H9 (cell line): ENCODE measurements at regions not wholly inside any gene's neighbourhood (a gene's known extent, or its start where the extent isn't known, plus 50 kb on each side); places are given as distances from the start of the nearest gene placed in this dataset.

Experiments used
- DNase-seq: peaks from one replicate; pipeline ENCODE4 v3.0.0-alpha.2; 2017
- H2AFZ ChIP-seq: one replicate; pipeline ENCODE4 v1.6.1; 2013; ENCODE audit warnings: mild to moderate bottlenecking, low read length, control low read depth, moderate library complexity
- H2AK5ac ChIP-seq: 2 replicates; pipeline ENCODE4 v1.6.1; 2013; ENCODE audit warnings: low read length, control low read depth, mixed read lengths; ENCODE audit not compliant: insufficient read length
- H2BK120ac ChIP-seq: one replicate; pipeline ENCODE4 v1.6.1; 2013; ENCODE audit warnings: low read depth, mild to moderate bottlenecking, low read length, control low read depth, inconsistent platforms; ENCODE audit not compliant: poor library complexity, severe bottlenecking
- H2BK12ac ChIP-seq: 2 replicates; pipeline ENCODE4 v1.6.1; 2013; ENCODE audit warnings: low read length, control low read depth, mixed read lengths, low read depth; ENCODE audit not compliant: insufficient read length
- H2BK15ac ChIP-seq: 2 replicates; pipeline ENCODE4 v1.6.1; 2013; ENCODE audit warnings: low read depth, low read length, control low read depth
- H2BK20ac ChIP-seq: one replicate; pipeline ENCODE4 v1.6.1; 2013; ENCODE audit warnings: low read depth, mild to moderate bottlenecking, low read length, control low read depth, inconsistent platforms; ENCODE audit not compliant: poor library complexity, severe bottlenecking
- H2BK5ac ChIP-seq: 2 replicates; pipeline ENCODE4 v1.6.1; 2013; ENCODE audit warnings: low read length, control low read depth, mixed read lengths; ENCODE audit not compliant: insufficient read length
- H3K14ac ChIP-seq: 2 replicates; pipeline ENCODE4 v1.6.1; 2013; ENCODE audit warnings: low read length, control low read depth; ENCODE audit not compliant: insufficient read depth
- H3K18ac ChIP-seq: 2 replicates; pipeline ENCODE4 v1.6.1; 2013; ENCODE audit warnings: low read depth, mild to moderate bottlenecking, mixed read lengths, low read length, control low read depth; ENCODE audit not compliant: insufficient read length
- H3K23ac ChIP-seq: 2 replicates; pipeline ENCODE4 v1.6.1; 2013; ENCODE audit warnings: low read length, control low read depth, mixed read lengths, low read depth; ENCODE audit not compliant: insufficient read length
- H3K23me2 ChIP-seq: 2 replicates; pipeline ENCODE4 v1.6.1; 2013; ENCODE audit warnings: low read depth, mild to moderate bottlenecking, mixed read lengths, low read length, control low read depth; ENCODE audit not compliant: insufficient read length, poor library complexity, severe bottlenecking
- H3K27ac ChIP-seq: 2 replicates; pipeline ENCODE4 v1.5.1; 2013; ENCODE audit warnings: low read length, control low read depth, mixed read lengths, low read depth; ENCODE audit not compliant: insufficient read length
- H3K27me3 ChIP-seq: 2 replicates; pipeline ENCODE4 v1.6.1; 2013; ENCODE audit warnings: low read length, control low read depth, inconsistent platforms; ENCODE audit not compliant: insufficient read depth
- H3K4ac ChIP-seq: 2 replicates; pipeline ENCODE4 v1.6.1; 2013; ENCODE audit warnings: low read depth, mild to moderate bottlenecking, control low read depth, inconsistent platforms, low read length, moderate library complexity
- H3K4me1 ChIP-seq: 2 replicates; pipeline ENCODE4 v1.6.1; 2013; ENCODE audit warnings: low read length, control low read depth, inconsistent platforms; ENCODE audit not compliant: insufficient read depth
- H3K4me2 ChIP-seq: 2 replicates; pipeline ENCODE4 v1.6.1; 2013; ENCODE audit warnings: low read length, control low read depth, mixed read lengths; ENCODE audit not compliant: insufficient read length, insufficient read depth
- H3K56ac ChIP-seq: 2 replicates; pipeline ENCODE4 v1.6.1; 2013; ENCODE audit warnings: low read depth, mild to moderate bottlenecking, mixed read lengths, low read length, control low read depth; ENCODE audit not compliant: insufficient read length
- H3K79me1 ChIP-seq: 2 replicates; pipeline ENCODE4 v1.6.1; 2013; ENCODE audit warnings: low read depth, mild to moderate bottlenecking, moderate library complexity, low read length, control low read depth, inconsistent platforms; ENCODE audit not compliant: insufficient read depth, poor library complexity, severe bottlenecking
- H3K79me2 ChIP-seq: 2 replicates; pipeline ENCODE4 v1.6.1; 2013; ENCODE audit warnings: low read length, control low read depth, inconsistent platforms; ENCODE audit not compliant: insufficient read depth
- H3K9ac ChIP-seq: 2 replicates; pipeline ENCODE4 v1.6.1; 2013; ENCODE audit warnings: low read length, control low read depth, mixed read lengths; ENCODE audit not compliant: insufficient read length; ENCODE audit errors: extremely low read depth
- H3K9me3 ChIP-seq: one replicate; pipeline ENCODE4 v1.6.1; 2013; ENCODE audit warnings: low read depth, low read length, inconsistent platforms; ENCODE audit not compliant: control insufficient read depth
- H3T11ph ChIP-seq: one replicate; pipeline ENCODE4 v1.6.1; 2013; ENCODE audit warnings: mild to moderate bottlenecking, low read length, control low read depth, inconsistent platforms
- H4K20me1 ChIP-seq: one replicate; pipeline ENCODE4 v1.6.1; 2013; ENCODE audit not compliant: control insufficient read depth, insufficient read length, insufficient read depth
- H4K5ac ChIP-seq: 2 replicates; pipeline ENCODE4 v1.6.1; 2013; ENCODE audit warnings: low read depth, mild to moderate bottlenecking, mixed read lengths, low read length, control low read depth; ENCODE audit not compliant: insufficient read length
- H4K8ac ChIP-seq: replicated peaks from 2 replicates; pipeline ENCODE4 v1.6.1; 2013; ENCODE audit warnings: low read length, control low read depth, mixed read lengths, low read depth; ENCODE audit not compliant: insufficient read length
- H4K91ac ChIP-seq: 2 replicates; pipeline ENCODE4 v1.6.1; 2013; ENCODE audit warnings: low read depth, mild to moderate bottlenecking, moderate library complexity, mixed read lengths, low read length, control low read depth; ENCODE audit not compliant: insufficient read length
- H3K27ac Mint-ChIP-seq, 3 experiments: 2 replicates in 2 of 3; 3 replicates in 1 of 3; pipeline ENCODE4 v1.8.0; 2020 to 2021; ENCODE audit warnings: mixed read lengths in 3 of 3, mild to moderate bottlenecking in 1 of 3, moderate library complexity in 1 of 3
- H3K27me3 Mint-ChIP-seq: 2 replicates; pipeline ENCODE4 v1.8.0; 2021; ENCODE audit warnings: low read depth, mild to moderate bottlenecking, moderate library complexity, mixed read lengths
- H3K36me3 Mint-ChIP-seq, 3 experiments: 2 replicates in 2 of 3; 3 replicates in 1 of 3; pipeline ENCODE4 v1.8.0; 2020 to 2021; ENCODE audit warnings: low read depth in 3 of 3, mixed read lengths in 3 of 3; ENCODE audit not compliant: insufficient read depth in 1 of 3
- H3K4me1 Mint-ChIP-seq, 2 experiments: 2 replicates each; pipeline ENCODE4 v1.8.0; 2020; ENCODE audit warnings: mixed read lengths in 2 of 2
- H3K4me3 Mint-ChIP-seq, 2 experiments: 2 replicates in 1 of 2; 3 replicates in 1 of 2; pipeline ENCODE4 v1.8.0; 2020 to 2021; ENCODE audit warnings: mild to moderate bottlenecking in 2 of 2, mixed read lengths in 2 of 2, moderate library complexity in 1 of 2
- H3K9me3 Mint-ChIP-seq, 2 experiments: 2 replicates in 1 of 2; 3 replicates in 1 of 2; pipeline ENCODE4 v1.8.0; 2020; ENCODE audit warnings: mild to moderate bottlenecking in 2 of 2, mixed read lengths in 2 of 2, moderate library complexity in 1 of 2
- CTCF ChIP-seq: fragments of 200-600 bp; sonication (generic); conservative IDR thresholded peaks from 3 replicates; pipeline ENCODE4 v1.8.0; 2021; ENCODE audit warnings: antibody characterized with exemption, mild to moderate bottlenecking
- WGBS: extraction: QIAGEN DNeasy Blood & Tissue Kit; methylation state at CpG from one replicate; pipeline ENCODE4 v1.1.7; 2013; ENCODE audit warnings: missing lambda C conversion rate, low lambda C conversion rate, mixed read lengths; ENCODE audit not compliant: insufficient read length; ENCODE audit errors: extremely low coverage; 5-methylcytosine and 5-hydroxymethylcytosine counted together

GRCh38 chr5:165996201-165996875 lies 2295.1 kb upstream of the WWC1 start:
- Mint-ChIP-seq H3K9me3 (no peaks in the 10 kb centered on the region), H3K27me3 (no peaks in the 10 kb centered on the region), H3K36me3 (no peaks in the 10 kb centered on the region), H3K27ac (no peak overlapping the region; a peak in 1 of 7 replicates), H3K4me3 (no peak overlapping the region), H3K4me1 (peaks cover 14 to 16% of the 10 kb centered on the region in 2 experiments)
- no peak overlapping the region for H3K4ac ChIP-seq
- no peak overlapping the region for H2BK5ac ChIP-seq
- no peaks in the 10 kb centered on the region for H3K79me2 ChIP-seq
- no CpG with 5 or more reads among the region's 13 CpGs for WGBS
- no peak overlapping the region for H3K27ac ChIP-seq
- no peak overlapping the region for H4K8ac ChIP-seq
- H3K56ac ChIP-seq, result no peak overlapping the region
- H3K4me1 ChIP-seq, result no peaks in the 10 kb centered on the region
- no peaks in the 10 kb centered on the region for H3K9me3 ChIP-seq
- no peak overlapping the region for H3T11ph ChIP-seq
- no peak overlapping the region for H2BK120ac ChIP-seq
- H2AFZ ChIP-seq, result no peak overlapping the region
- H3K23ac ChIP-seq, result no peak overlapping the region
- no peak overlapping the region for H3K9ac ChIP-seq
- H2AK5ac ChIP-seq, result no peak overlapping the region
- TF ChIP-seq CTCF, result no peak
- H4K91ac ChIP-seq, result no peak overlapping the region
- DNase-seq, result peak; percentile 26
- no peak overlapping the region for H4K5ac ChIP-seq
- no peak overlapping the region for H3K14ac ChIP-seq
- no peaks in the 10 kb centered on the region for H3K27me3 ChIP-seq
- H2BK20ac ChIP-seq, result no peak overlapping the region
- no peak overlapping the region for H3K4me2 ChIP-seq
- H3K18ac ChIP-seq, result no peak overlapping the region
- no peaks in the 10 kb centered on the region for H3K79me1 ChIP-seq
- no peaks in the 10 kb centered on the region for H4K20me1 ChIP-seq
- no peak overlapping the region for H2BK15ac ChIP-seq
- H2BK12ac ChIP-seq, result no peak overlapping the region
- no peaks in the 10 kb centered on the region for H3K23me2 ChIP-seq
